ENCODE measurements at regions not wholly inside any gene's neighbourhood (a gene's known extent, or its start where the extent isn't known, plus 50 kb on each side); places are given as distances from the start of the nearest gene placed in this dataset.

DNA sequence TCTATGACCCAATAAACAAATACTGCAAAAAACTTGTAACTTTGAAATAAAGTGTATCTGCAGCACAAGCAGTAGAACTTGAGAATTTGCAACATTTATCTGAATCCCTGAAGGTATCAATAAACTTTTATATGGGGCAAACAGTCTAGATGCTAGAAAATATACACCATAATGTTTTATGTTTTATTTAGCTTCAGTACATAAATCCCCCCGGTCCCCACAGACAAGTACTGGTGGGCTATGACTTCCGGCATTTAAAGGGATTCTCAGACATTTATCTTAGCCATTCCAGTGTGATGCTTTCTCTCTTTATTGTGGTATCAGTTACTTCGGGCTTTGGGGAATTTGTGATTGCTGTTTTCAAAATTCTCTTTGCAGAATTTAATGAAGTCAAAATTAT, 390.4 kb downstream of the SIPA1L2 start:
- TF ChIP-seq CTCF (IDR thresholded peaks at IDR 0.05; ENCODE audit: extremely low read depth in 1 of 2, insufficient read depth in 1 of 2, low read depth in 1 of 2, low read length in 2 of 2) (no peak), EZH2 (IDR thresholded peaks at IDR 0.05; ENCODE audit: borderline replicate concordance, low read depth, low read length, severe bottlenecking) (no peak), POLR2AphosphoS5 (IDR thresholded peaks at IDR 0.05; ENCODE audit: insufficient read depth, low read depth, low read length) (no peak), MAX (IDR thresholded peaks at IDR 0.05; ENCODE audit: insufficient read depth, insufficient read length) (no peak), FOS (IDR thresholded peaks at IDR 0.05; ENCODE audit: borderline replicate concordance, insufficient read depth, low read length) (no peak), POLR2A (IDR thresholded peaks at IDR 0.05; ENCODE audit: low read depth, low read length) (no peak), JUN (IDR thresholded peaks at IDR 0.05; ENCODE audit: borderline replicate concordance, insufficient read depth, insufficient read length, low read depth) (no peak), MYC (IDR thresholded peaks at IDR 0.05; ENCODE audit: low read depth, low read length) (no peak), GATA2 (IDR thresholded peaks at IDR 0.05; ENCODE audit: insufficient read depth, insufficient read length, low read depth, low read length) (no peak)

Data from endothelial cell of umbilical vein (primary cell).